Lower leg skin (tissue), 3 donors: ENCODE measurements at regions not wholly inside any gene's neighbourhood (a gene's known extent, or its start where the extent isn't known, plus 50 kb on each side); places are given as distances from the start of the nearest gene placed in this dataset.

Experiments
- CTCF ChIP-seq, 3 donors: fragments of 450-650 bp; IDR thresholded peaks; one replicate each; pipeline ENCODE4 v1.5.1; 2016; ENCODE audit warnings: antibody characterized with exemption in 3 of 3, mild to moderate bottlenecking in 3 of 3, moderate library complexity in 2 of 3
- POLR2A ChIP-seq, 2 donors: fragments of 450-650 bp; IDR thresholded peaks; one replicate each; pipeline ENCODE4 v1.6.1; 2016 to 2017; ENCODE audit warnings: antibody characterized with exemption in 2 of 2, mild to moderate bottlenecking in 1 of 2, moderate library complexity in 1 of 2

DNA sequence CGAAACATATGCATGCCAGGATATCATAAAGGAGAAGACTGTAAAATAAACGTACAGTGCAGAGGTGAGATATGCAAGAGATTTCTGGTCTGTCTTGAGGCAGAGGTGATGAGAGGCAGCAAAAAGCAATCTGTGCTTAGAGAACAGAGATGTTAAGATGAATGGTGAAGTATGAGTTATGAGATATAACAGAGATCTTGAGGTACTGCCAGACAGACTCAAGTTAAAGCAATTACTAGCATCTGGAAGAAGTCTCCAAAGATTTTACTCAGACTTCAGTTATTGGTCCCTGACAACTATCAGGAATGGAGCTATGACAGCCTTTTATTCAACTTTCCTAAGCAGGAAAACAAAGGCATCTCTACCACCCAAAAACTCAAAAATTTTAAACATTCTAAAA is 122.8 kb upstream of the DST start:
- TF ChIP-seq CTCF (IDR thresholded peaks at IDR 0.05) (no peak), POLR2A (IDR thresholded peaks at IDR 0.05) (no peak)
